ENCODE measurements at regions not wholly inside any gene's neighbourhood (a gene's known extent, or its start where the extent isn't known, plus 50 kb on each side); places are given as distances from the start of the nearest gene placed in this dataset.

DNA sequence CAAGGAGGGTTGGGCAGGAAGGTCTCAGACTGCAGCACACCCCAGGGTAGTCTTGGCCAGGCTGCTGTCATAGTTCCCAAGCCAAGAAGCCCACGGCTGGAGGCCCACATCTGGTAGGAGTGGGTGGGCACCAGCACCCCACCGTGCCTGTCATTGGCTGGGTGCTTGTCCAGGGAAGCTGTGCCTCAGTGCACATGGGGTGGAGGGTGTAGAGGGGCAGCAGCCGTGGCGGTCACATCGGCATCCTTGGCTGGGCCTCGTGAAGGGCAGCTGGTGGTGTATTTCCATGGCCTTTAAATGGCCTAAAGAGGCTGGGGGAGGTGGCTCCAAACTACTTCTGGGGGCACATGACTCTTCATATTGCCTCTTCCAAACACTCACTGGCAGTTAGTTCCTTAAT is 119.6 kb upstream of the USP24 start:
- ATAC-seq, result no peak

DNA sequence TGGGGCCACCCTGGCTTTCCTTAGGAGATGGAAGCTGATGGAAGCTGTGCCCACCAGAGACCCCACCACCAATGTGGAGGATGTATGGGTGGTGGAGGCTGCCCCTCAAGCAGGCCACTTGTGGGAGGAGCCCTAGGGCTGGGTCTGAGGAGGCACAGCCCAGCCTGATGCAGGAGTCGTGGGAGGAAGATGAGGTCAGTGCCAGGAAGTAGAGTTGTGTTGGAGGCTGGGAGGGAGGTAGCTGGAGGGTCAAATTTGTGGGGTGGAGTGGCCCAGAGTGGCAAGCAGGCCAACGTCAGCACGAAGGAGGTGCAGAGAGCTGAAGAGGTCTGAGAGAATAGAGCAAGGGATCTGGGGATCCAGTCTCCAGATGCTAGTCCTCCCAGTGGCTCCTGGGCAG is 119.0 kb upstream of the USP24 start:
- no peak for ATAC-seq

DNA sequence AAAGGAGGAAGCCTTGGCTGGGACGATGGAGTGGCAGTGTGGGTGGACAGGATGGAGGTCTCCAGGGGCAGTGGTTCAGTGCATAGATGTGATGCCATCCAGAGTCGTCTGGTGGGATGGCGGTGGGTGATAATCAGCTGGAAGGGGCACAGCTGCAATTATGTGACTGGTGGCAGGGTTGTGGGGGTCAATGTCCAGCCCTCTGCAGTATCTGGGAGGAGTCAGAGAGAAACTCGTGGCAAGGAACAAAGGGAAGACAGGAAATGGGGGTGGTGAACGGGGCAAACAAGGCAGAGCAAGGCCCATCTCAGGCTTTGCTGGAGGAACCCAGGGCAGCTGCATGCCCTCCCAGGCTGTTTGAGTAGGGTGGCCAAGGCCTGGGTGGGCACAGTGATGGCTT is 118.3 kb upstream of the USP24 start:
- no peak for ATAC-seq

DNA sequence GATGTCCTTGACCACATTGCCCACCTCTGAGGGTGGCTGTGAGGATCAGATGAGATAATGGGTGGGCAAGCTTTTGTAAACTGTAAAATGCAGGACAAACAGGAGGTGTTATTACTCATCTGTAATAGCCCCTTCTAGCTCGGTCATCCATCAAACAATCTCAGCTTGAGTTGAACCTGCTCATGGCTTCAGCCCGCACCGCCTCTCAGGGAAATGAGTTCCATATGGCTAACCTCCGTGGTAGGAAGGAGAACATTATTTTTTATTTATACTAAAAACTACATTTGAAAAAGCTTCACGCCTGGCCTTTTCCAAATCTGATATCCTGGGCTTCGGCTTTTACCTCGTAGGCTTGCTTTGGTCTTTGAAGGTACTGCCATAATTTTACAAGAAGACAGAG is 116.2 kb upstream of the USP24 start:
- no peak for ATAC-seq

DNA sequence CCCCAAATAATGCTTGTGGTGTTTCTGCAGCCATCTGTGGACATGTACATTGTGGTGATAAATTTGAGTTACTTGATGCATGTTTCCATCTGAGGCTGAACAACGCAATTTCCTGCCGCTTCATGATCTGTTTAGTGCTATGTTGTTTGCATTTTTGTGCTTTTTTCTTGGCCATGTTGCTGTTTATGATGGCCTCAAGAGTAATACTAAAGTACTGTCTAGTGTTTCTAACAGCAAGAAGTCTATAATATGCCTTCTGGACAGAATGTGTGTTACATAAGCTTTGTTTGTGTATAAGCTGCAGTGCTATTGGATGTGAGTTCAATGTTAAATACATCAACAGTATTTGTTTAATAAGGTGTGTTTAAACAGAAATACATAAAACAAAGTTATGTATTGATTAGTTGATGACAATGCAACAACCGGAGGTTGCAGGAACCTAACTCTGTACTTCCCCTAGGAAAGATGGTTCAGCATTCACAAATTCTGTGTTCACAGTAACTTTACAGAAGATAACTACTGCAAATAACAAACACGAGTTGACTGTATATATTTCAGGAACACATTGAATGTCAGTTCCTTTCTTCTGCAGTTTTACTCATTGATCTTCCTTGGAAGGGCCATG is 114.8 kb upstream of the USP24 start:
- ATAC-seq, result no peak

DNA sequence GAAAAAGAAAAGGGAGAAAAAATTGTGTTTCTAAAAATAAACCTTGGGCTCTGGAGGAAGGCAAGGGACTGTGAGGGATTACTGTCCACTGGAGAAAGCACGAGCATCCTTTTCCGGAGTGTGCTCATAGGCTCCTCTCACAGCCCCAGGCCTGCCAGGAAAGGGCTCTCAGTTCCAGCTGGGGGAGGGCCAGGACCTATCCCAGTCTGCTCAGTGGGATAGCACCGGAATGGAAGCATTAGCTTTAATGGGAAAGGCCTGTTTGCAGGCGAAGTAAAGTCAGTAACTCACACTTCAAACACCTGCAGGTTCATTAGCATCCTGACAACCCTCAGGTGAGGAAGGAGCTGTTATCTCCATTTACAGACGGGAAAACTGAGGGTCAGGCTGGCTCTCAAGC is 113.9 kb upstream of the USP24 start:
- no peak for ATAC-seq

DNA sequence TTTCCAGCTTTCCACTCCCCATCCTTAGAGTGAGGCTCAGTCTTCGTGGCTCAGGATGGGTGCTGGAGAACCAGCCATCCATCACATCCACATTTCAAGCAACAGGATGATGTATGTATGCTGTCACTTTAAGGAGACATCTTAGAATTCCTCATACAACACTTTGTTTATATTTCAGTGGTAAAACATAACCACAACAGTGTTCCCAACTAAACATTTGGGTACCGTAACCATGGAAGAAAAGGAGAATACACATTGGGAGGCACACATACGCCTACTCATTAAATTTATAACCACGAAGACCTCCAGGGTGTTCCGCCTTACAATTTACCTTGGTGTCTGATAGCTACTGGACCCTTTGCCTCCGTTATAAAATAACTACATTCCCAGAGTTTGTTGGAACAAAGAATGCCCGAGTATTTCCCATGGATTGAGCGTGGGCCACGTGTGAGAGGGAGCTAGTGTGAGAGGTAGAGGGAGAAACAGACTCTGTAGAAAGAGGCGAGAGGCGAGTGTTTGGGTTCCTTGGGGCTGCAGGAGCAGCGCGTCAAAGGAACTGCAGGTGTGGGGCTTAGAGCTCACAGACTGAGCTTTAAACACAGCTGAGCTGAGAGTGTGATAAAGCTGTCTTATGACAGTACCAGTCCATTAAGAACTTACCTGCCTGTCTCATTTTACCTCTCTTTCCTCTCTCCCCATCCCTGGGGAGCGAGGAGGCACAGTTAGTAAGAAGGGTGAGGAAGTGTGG is 111.5 kb upstream of the USP24 start:
- no peak for ATAC-seq

DNA sequence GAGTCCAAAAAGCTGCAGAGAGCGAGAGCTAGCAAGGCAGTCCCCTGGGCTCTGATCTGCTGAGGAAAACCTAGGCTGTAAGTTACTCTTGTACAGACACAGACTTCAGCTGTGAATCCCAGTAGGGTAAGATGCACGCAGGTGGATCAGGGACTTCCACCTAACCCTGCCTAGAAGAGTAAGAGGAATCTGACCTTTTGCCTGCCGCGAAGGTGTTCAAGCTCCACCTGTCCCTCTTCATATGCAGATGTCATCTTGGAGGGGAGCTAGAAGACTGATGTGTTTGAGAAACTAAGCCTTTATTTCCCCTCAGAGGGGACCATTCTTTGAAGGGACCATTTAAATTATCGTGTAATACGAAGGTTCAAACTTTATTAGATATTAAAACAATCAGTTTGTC is 108.6 kb upstream of the USP24 start:
- no peak for ATAC-seq

DNA sequence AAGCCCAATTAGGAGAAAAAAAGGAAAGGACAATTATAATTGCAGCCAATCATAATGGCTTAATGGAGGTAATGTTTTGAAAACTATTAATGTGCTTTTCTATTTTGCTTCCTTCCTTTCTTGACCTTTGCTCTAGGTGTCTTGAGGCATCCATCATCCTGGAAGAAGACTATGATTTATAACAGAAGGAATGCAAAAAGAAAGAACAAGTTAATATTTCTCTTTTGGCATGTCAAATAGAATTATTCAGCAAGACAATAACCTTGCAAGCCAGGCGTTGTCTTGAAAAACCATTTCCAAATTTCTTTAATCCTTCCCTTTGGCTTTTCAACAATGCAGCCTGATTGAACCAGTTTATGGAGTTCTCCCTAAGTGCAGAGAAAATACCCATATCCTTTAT is 107.7 kb upstream of the USP24 start:
- ATAC-seq, result no peak

DNA sequence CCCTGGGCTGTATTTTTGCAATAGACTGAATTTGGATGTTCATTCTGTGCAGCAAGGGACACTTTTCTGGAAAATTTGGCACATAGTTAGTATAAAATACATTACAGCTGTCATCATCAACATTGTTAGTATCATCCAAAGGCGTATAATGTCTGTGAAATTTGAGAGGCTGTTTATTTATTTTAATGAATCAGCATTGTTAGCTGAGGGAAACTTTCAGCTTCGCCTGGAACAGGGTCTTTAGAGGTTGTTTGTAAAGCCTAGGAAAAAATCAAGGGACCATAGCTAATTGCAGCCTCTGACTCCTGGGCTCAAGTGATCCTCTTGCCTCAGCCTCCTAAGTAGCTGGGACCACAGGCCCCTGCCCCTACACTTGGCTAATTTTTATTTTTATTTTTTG is 106.8 kb upstream of the USP24 start:
- ATAC-seq, result no peak

DNA sequence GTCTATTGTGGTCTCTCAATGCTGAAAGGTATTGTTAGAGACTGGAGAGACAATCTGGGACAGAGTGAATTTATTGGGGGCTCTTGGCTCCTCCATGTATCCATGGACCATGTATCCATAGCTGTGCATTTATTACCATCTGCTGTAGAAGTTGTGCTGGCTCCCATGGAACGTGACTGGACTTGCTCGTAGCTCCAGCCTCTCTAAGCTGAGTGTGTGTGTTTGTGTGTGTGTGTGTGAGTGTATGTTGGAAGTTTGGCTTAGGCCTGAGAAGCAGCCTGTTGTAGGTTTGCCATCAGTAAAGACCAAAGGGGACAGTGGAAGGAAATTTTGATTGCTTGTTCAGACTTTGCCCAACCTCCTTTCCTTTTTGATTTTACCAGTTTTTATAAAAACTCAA is 105.7 kb upstream of the USP24 start:
- ATAC-seq, result no peak

DNA sequence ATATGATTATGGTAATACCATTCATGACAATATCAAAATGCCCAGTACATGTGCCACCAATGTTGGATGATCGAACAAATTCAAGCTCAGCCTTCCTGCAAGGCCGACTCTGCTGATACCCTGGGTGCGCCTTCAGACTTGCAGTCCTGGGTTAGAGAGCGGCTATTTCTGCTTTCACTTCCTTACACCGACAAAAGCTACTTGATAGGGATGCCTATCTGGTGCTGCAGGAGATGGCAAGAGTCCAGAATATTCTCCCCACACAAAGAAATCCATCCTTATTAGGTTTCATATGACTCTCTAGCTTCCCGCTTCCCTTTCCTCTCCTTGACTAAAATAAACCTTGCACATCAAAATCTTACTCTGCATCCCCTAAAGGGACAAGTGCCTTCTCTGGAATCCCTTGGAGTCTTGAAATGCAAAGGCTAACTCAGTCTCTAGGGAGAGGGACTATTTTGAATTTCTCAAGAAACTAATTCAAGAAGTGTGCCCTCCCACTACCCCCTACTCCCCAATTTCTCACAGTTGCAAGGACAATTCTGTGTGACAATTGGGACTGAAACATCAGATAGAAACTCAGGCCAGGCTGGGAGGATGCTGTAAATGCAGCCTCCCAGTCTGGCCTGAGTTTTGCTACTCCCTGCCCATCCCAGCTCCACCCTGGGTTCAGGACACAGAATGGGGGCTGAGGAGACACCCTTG is 103.1 kb upstream of the USP24 start:
- ATAC-seq, result no peak

DNA sequence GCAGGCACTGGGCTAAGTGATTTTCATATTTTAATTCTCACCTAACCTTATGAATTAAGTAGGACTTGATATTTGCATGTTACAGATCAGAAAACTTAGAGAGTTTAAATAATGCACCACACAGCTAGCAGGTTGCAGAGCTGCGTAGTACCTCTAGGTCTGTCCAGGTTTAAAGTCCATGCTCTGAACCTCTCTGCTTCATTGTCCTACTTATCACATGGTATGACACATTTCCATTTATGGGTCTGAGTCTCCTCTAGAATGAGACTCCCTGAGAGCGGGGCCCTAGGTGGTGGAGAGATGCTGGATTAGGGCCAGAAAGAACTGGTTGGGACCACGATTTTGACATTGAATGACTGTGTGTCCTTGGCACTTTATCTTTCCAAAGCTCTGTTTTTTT is 102.5 kb upstream of the USP24 start:
- no peak for ATAC-seq

DNA sequence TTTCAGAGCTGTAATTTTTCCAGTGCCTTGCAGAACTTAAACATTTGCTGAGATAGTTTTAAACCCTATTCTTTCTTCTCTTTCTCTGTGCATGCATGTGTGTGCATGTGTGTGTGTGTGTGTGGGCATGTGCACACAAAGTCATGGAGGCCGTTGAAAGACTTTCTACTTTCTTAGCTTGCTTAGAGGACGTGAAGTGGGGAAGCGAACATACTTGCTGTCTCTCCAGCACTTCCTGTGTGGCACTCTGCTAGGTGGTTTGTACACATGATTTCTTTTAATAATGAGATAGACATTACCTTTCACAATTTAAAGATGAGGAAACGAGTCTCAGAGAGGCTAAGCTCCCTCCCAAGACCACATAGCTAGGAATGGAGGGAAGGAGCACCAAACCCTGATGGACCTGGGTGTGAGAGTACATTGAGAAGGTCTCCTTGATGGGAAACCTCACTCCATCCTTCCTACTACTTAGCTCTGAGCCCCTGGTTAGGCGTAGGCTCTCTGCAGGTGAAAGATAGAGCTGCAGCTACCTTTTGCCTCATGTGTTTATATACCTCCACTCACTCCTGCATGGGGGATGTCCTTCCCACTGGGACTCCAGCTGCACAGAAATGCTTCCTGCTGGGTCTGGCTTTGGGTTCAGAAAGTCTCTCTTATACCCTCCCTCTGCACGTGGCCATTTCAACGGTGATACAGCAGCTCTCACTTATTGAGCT is 101.9 kb upstream of the USP24 start:
- no peak for ATAC-seq

DNA sequence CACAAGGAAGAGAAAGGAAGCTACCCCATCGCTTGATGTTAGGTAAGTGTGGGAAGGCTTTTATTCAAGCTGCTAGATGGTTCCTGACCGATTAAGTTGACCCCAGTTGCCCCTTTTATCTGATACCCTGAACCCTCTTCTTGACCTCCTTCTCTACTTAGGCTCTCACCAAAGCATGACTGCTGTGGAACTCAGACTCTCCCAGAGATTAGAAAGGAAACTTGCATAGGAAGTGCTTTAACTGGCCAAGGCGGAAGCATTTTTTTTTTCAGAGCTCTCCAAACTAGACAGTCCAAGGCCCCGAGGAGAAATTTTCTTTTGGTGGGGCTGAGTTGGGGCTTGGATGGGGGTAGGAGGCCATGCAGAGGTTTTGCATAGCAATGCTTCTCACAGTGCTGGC is 101.3 kb upstream of the USP24 start:
- no peak for ATAC-seq

DNA sequence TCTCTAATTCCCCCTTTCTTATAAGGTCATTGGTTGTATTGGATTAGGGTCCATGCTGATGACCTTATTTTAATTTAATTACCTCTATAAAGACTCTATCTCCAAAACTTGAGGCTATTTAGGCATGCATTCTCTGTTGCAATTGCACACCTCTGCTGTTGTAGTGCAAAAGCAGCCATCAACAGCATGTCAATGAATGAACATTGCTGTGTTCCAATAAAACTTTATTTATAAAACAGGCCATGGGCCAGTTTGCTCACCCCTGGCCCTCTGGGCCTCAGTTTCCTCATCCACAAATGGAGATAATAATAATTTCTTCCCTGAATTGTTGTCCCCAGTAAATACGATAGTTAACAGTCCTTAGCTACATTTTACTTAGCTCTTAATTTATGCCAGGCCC is 100.4 kb upstream of the USP24 start:
- no peak for ATAC-seq

DNA sequence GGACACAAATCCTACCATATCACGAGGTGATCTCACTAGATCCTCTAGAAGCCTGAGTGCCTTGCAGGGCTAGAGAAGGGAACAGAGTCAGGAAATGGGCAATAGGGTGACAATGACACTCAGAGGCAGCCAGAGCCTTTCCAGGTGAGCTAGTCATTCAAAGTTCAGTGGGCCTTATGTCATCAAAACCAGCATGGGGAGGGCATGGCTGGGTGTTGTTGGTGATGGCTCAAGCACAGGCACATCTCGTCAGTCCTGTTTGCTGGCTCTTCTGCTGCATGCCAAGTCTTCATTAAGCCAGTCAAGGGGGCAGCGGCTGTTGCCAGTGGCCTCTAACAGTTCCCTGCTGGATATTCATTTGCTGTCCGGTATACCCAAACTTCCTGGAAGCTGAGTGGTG is 99.6 kb upstream of the USP24 start:
- no peak for ATAC-seq

DNA sequence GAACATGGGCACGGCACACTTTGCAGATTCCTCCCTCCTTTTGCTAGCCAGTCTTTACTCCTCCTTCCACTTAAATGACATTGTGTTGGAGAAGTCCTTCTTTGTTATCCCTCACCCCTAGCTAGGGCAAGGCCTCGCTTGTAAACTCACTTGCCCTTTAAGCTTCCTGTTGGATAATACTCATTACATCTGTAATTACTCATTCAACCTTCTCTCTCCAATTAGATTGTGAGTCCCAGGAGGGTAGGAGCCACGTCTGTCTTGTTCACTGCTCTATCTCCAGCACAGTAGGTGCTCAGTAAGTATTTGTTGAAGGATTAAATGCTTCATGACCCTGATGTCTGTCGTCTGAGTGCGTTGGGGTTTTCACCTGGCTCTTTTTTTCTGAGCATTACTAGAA is 98.7 kb upstream of the USP24 start:
- ATAC-seq, result no peak

DNA sequence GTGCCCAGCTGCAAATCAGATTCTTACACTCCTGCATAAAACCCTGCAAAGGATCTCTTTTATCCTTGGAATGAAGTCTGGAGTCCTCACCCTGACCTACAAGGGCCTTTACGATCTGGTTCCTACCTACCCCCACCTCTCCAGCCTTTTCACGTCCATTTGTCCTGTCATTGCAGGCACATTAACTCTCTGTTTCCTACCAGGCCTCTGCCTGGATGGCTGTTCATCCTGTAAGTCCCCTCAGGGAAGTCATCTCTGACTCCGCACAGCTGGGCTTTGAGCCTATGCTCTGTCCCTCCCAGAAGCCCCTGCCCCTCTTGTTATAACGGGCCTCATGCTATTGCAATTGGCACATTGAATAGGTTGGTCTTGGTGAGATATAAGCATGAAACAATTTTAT is 96.8 kb upstream of the USP24 start:
- no peak for ATAC-seq

DNA sequence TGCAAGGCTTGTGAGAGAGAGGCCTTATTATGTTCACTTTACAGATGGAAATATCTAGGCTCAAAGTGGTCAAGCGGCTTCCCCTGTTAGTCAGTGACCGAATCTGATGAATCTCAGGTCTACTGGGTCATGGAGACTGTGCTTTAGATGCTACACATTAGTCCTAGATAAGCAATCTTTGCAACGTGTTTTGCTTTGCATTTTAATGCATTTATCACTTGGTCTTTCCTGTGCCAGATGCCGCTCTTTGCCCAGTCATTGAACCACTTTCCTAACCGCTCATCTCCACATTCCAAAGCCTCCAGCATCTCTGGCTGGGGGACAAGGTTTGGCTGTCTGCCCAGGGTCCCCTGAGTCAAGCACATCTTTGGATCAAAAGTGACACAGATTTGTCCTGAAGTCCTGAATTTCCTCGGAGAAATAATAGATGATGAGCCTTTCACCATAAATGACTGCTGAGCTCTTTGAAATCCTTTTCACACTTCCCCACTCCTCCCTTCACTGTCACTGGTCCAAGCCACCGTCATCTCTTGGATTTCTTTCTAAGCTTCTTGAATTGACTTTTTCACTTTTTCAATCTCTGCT is 96.0 kb upstream of the USP24 start:
- ATAC-seq, result no peak

DNA sequence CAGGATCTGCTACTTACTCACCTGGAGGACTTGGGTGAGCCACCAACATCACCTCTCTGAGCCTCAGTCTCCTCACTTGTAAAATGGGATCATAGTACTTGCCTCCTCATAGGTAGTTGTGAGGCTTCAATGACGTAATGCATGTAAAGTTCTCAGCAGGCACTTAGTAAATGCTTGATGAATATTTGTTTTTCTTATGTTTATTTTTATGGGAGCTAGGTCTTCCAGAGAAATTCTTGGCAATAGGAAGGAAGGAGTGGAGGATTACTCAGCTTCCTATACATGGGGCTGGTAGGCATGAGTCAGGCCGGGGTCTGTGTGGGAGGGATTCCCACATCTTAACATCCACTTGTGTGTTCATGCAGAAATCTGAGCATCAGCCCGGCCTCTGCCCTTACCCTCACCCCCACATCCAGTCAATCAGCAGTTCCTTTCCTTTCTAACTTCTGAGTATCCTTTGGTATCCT is 95.4 kb upstream of the USP24 start:
- ATAC-seq, result no peak

DNA sequence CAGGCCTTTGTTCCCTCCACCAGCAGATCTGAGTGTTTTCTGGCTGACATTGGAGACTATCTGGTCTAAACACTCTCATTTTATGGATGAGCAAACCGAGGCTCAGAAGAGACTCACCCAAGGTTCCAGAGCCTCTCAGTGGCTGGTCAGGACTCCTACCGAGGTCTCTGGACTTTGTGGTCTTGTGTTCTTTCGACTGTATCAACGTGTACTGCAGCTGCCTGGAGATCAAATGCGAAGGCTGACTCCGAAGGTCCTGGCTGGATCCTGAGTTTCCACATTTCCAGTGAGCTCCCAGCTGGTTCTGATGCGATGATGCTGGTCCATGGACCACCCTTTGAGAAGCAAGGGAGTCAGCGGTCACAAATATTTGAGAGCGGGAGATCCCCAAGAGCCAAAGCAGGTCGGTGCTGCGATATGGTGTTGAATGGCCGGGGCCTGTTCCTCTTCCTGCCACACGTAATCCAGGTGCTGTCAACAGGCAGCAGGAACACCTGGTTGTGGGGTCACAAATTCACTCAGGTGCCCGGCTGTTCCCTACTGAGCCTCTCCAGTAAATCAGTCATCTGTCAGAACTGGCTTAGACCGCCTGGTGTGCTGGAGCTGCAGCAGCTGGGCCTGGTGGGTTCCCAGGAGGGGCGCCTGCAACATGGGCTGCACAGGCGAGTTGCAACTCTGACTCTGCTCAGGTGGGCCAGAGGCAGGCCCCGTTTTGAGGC is 94.8 kb upstream of the USP24 start:
- no peak for ATAC-seq

DNA sequence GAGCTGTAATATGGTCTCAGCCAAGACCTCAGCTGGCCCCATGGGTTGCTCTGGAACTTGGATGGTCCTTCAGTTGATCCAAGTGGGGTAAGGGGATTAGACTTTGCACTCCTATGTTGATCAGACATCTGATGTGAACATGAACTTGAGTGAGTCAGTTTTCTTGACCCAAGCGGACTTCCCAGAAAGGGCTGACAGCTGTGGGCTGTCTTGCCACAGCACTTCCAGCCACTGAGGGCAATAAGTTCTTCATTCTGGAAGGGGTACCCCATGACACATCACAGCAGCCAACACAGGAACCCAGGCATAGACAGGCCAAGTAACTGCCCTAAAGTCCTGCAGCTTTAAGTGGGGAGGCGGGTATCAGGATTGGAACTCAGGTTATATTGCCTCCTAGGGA is 93.9 kb upstream of the USP24 start:
- no peak for ATAC-seq
